AG09319 (cell line): ENCODE measurements at regions not wholly inside any gene's neighbourhood (a gene's known extent, or its start where the extent isn't known, plus 50 kb on each side); places are given as distances from the start of the nearest gene placed in this dataset.
"Not testable (repeated sequence)": the region's sequence is repeated elsewhere in the genome, so short reads cannot be mapped to it uniquely, and the experiment has no call there.

Experiments
- DNase-seq: peaks from one replicate; pipeline ENCODE4 v3.0.0-alpha.2; 2010; ENCODE audit warnings: low read depth; ENCODE audit errors: extremely low read depth
- TF ChIP-seq, protein P1 (sequence below): IDR thresholded peaks from 2 replicates; pipeline ENCODE4 v1.5.1; 2011; ENCODE audit warnings: low read depth, mild to moderate bottlenecking, inconsistent platforms, low read length, moderate library complexity

GRCh38 chr20:6299456-6299855, 176.6 kb upstream of the FERMT1 start:
- TF ChIP-seq, protein P1, sequence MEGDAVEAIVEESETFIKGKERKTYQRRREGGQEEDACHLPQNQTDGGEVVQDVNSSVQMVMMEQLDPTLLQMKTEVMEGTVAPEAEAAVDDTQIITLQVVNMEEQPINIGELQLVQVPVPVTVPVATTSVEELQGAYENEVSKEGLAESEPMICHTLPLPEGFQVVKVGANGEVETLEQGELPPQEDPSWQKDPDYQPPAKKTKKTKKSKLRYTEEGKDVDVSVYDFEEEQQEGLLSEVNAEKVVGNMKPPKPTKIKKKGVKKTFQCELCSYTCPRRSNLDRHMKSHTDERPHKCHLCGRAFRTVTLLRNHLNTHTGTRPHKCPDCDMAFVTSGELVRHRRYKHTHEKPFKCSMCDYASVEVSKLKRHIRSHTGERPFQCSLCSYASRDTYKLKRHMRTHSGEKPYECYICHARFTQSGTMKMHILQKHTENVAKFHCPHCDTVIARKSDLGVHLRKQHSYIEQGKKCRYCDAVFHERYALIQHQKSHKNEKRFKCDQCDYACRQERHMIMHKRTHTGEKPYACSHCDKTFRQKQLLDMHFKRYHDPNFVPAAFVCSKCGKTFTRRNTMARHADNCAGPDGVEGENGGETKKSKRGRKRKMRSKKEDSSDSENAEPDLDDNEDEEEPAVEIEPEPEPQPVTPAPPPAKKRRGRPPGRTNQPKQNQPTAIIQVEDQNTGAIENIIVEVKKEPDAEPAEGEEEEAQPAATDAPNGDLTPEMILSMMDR = no peak
- no peak for DNase-seq

DNA sequence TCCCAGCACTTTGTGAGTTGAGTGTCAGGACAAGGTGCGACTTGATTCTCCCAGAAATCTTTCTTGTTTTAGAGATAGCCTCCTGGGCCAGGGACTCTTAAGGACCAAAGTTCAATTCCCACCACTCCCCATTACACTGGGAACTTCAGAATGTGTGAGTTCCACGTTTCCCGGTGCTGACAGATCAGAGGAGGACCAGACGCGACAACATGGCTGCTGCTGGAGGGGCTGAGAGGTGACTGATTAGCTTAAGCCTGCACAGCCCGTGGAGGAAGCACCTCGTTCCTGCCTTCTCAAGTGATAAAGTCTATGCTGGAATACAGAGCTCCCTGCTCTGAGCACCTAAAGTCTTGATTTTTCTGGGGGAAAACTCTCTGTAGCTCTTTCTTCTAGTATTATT, 175.2 kb upstream of the FERMT1 start:
- TF ChIP-seq, protein P1 = no peak
- DNase-seq = no peak

DNA sequence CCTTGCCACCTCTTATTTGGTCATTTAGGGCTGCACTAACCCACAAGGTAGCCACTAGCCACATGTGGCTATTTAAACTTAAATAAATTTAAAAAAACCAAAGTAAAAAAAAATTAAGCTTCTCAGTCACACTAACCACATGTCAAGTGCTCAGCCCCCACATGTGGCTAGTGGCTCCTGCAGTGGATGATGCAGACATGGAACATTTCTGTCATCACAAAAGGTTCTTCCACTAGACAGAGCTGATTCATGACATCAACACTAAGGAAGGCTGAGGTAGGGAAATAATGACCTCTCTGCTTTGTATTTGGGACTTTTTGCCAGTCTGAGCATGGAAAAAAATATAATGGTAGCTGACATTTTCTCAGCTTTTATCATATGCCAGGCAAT, 173.0 kb upstream of the FERMT1 start:
- TF ChIP-seq, protein P1 = no peak
- DNase-seq = no peak

- no peak for DNase-seq
- TF ChIP-seq, protein P1 = no peak
These were observed 172.5 kb upstream of the FERMT1 start for GRCh38 chr20:6295127-6295866.

- no peak for DNase-seq
- TF ChIP-seq, protein P1 = no peak
These were observed 164.6 kb upstream of the FERMT1 start for GRCh38 chr20:6287471-6287870.

- TF ChIP-seq, protein P1 = no peak
These were observed 159.8 kb upstream of the FERMT1 start for GRCh38 chr20:6282642-6283041.

DNA sequence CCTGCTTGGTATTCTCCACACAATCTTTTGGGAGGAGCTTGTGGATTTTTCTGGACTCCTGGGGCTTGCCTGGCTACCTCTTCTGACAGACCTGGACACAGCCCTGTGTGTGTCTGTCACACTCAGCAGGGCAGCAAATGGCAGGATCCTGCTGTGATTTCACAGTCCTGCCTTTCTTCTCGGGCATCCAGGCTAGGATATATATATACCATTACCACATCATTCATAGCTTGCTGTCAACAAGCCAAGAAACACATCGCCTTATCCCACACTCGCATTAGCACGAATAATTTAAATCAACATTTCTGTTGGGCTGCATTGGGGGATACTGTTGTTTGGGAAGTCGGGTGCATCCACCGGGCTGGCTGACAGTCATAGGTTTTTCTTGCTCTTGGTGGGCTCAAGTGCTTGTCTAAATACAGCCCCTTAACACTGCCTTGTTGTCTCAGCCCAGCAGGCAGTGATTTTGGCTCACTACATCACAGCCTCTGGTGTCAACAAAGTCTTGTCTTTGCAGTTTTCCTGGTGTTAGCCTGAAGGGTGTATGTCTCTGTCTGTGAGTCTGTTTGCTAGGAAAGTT, 154.9 kb upstream of the FERMT1 start:
- TF ChIP-seq, protein P1 = no peak
- no peak for DNase-seq

More at GRCh38 chr20:6282642-6283041, 159.8 kb upstream of the FERMT1 start:
- DNase-seq = no peak

GRCh38 chr20:6270404-6270803, 147.6 kb upstream of the FERMT1 start:
- not testable (repeated sequence) for DNase-seq
